Endothelial cell (in vitro differentiated cells): ENCODE measurements at regions not wholly inside any gene's neighbourhood (a gene's known extent, or its start where the extent isn't known, plus 50 kb on each side); places are given as distances from the start of the nearest gene placed in this dataset.

ENCODE experiments used
- DNase-seq: peaks from one replicate; pipeline ENCODE4 v3.0.0; 2021; ENCODE audit warnings: low spot score
- H3K27ac Mint-ChIP-seq: one replicate; pipeline ENCODE4 v1.8.0; 2021; ENCODE audit warnings: mixed read lengths, inconsistent platforms; ENCODE audit not compliant: unreplicated experiment
- H3K27me3 Mint-ChIP-seq: one replicate; pipeline ENCODE4 v1.8.0; 2021; ENCODE audit warnings: mild to moderate bottlenecking, moderate library complexity, mixed read lengths, inconsistent platforms; ENCODE audit not compliant: unreplicated experiment
- H3K36me3 Mint-ChIP-seq: one replicate; pipeline ENCODE4 v1.8.0; 2021; ENCODE audit warnings: mild to moderate bottlenecking, low read depth, mixed read lengths, inconsistent platforms; ENCODE audit not compliant: unreplicated experiment
- H3K4me1 Mint-ChIP-seq: one replicate; pipeline ENCODE4 v1.8.0; 2021; ENCODE audit warnings: mild to moderate bottlenecking, mixed read lengths, inconsistent platforms; ENCODE audit not compliant: unreplicated experiment
- H3K4me3 Mint-ChIP-seq: one replicate; pipeline ENCODE4 v1.8.0; 2021; ENCODE audit warnings: mild to moderate bottlenecking, mixed read lengths, inconsistent platforms; ENCODE audit not compliant: unreplicated experiment
- H3K9me3 Mint-ChIP-seq: one replicate; pipeline ENCODE4 v1.8.0; 2021; ENCODE audit warnings: mixed read lengths, inconsistent platforms; ENCODE audit not compliant: unreplicated experiment
- TF ChIP-seq, protein P1 (sequence below): fragments of 200-600 bp; sonication (generic); IDR thresholded peaks from one replicate; pipeline ENCODE4 v1.5.0; 2021; ENCODE audit warnings: antibody characterized with exemption; ENCODE audit not compliant: unreplicated experiment

DNA sequence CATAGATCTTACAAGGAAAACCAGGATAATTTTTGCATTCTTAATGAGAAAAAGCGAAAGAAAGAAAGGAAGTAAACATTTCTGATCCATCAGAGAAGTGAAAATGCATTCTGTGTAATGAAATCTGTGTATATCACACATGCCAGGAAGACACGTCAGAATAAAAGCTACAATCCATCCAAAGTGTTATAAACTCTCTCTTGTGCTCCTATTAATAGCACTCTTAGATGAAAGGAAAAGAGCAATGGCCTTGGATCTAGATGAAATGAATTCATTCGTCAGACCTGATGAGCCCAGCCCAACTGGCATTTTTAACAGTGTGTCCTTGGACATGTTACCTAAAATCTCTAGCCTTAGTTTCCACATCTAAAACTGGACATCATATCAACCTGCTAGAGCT lies 885.5 kb downstream of the CDH11 start:
- no peaks in the 10 kb centered on the region for H3K36me3 Mint-ChIP-seq
- no peaks in the 10 kb centered on the region for H3K27me3 Mint-ChIP-seq
- no peak overlapping the region for H3K4me3 Mint-ChIP-seq
- TF ChIP-seq, protein P1, sequence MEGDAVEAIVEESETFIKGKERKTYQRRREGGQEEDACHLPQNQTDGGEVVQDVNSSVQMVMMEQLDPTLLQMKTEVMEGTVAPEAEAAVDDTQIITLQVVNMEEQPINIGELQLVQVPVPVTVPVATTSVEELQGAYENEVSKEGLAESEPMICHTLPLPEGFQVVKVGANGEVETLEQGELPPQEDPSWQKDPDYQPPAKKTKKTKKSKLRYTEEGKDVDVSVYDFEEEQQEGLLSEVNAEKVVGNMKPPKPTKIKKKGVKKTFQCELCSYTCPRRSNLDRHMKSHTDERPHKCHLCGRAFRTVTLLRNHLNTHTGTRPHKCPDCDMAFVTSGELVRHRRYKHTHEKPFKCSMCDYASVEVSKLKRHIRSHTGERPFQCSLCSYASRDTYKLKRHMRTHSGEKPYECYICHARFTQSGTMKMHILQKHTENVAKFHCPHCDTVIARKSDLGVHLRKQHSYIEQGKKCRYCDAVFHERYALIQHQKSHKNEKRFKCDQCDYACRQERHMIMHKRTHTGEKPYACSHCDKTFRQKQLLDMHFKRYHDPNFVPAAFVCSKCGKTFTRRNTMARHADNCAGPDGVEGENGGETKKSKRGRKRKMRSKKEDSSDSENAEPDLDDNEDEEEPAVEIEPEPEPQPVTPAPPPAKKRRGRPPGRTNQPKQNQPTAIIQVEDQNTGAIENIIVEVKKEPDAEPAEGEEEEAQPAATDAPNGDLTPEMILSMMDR, result no peak
- no peak for DNase-seq
- no peak overlapping the region for H3K27ac Mint-ChIP-seq
- no peaks in the 10 kb centered on the region for H3K9me3 Mint-ChIP-seq
- peaks cover 3% of the 10 kb centered on the region for H3K4me1 Mint-ChIP-seq

DNA sequence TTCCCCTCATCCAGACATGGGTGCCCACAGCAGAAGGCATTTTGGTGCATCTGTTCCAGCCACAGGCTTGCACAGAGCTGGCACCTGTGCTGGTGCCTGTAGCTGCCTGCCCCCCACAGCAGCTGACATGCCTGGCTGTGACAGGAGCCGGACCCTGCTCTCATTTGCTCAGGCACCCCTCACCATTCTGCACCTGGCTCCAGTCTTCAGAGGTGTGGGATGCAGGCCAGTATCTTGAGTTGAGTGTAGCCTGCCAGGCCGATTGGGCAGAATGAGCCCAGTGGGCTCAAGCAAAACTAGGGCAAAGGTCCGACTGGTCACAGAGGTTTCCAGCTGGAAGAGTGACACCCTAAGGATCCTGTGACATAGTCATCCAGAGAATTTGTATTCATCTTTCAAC lies 887.7 kb downstream of the CDH11 start:
- H3K27me3 Mint-ChIP-seq, result no peaks in the 10 kb centered on the region
- H3K36me3 Mint-ChIP-seq, result no peaks in the 10 kb centered on the region
- no peak overlapping the region for H3K4me3 Mint-ChIP-seq
- TF ChIP-seq, protein P1, result no peak
- no peaks in the 10 kb centered on the region for H3K9me3 Mint-ChIP-seq
- DNase-seq, result no peak
- H3K27ac Mint-ChIP-seq, result no peak overlapping the region
- peaks cover 3% of the 10 kb centered on the region for H3K4me1 Mint-ChIP-seq

DNA sequence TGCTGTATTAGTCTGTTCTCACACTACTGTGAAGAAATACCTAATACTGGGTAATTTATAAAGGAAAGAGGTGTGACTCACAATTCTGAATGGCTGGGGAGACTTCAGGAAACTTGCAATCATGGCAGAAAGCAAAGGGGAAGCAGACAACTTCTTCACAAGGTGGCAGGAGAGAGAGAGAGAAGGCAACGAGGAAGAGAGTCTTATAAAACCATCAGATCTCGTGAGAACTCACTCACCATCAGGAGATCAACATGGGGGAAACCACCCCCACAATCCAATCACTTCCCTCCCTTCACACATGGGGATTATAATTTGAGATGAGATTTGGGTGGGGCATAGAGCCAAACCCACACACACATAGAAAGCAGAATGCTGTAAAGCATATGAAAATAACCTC lies 896.2 kb downstream of the CDH11 start:
- Mint-ChIP-seq H3K27me3 (no peaks in the 10 kb centered on the region), H3K4me1 (peaks cover 4% of the 10 kb centered on the region), H3K27ac (no peak overlapping the region), H3K36me3 (peaks cover 4% of the 10 kb centered on the region), H3K4me3 (no peak overlapping the region), H3K9me3 (peaks cover 4% of the 10 kb centered on the region)
- TF ChIP-seq, protein P1, result no peak
- no peak for DNase-seq

DNA sequence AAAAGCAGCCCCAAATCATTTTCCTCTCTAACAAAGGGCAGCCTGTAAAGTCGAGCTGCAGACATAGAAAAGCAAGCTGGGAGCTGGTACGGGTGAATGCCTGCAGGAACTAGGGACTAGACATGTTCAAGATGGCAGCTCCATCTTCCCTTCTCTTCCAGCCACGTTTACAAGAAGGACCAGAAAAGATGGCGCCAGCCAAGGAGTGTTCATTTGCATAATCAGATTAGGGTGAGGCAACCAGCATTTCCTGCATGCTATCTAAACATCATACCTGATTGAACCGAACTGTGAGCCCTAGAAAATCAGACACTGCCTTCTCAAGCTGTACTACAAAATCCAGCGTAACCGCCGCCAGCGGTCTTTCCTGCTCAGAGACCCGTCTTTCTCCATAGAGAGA lies 896.8 kb downstream of the CDH11 start:
- Mint-ChIP-seq H3K27me3 (no peaks in the 10 kb centered on the region), H3K4me1 (peaks cover 4% of the 10 kb centered on the region), H3K27ac (no peak overlapping the region), H3K4me3 (no peak overlapping the region), H3K36me3 (peaks cover 4% of the 10 kb centered on the region), H3K9me3 (peaks cover 4% of the 10 kb centered on the region)
- TF ChIP-seq, protein P1, result no peak
- no peak for DNase-seq

DNA sequence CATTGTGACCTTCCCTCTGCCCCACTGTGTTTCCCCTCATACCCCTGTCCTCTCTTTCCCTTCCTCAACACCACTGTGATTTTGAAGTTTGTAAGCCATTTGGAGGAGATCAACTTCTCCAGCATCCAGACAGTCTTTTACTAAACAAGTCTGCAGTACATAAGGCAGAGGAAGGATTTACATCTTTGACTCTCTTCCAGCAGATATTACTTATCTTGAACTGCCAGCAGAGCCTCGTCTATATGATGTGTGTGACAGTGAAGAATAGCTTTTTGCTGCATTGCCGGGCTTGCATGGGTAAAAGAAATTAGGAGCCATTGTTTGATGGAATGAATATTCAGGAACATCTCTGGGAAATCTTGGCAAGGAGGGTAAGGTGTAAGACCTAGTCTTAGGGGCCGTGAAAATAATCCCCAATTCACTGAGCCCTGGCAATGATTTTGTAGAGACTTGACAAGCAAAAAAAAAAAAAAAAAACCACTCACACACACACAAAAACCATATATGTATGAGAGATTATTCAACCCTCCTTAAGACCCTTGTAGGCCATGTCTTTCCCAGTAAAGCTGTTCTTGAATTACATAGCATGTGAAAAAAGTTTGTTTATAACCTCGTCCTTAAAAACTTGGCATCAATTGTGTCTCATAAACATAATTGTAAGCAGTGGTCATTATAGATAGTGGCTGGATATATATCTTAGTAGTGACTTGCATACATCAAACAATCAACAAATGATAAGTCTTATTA lies 903.9 kb downstream of the CDH11 start:
- H3K27me3 Mint-ChIP-seq, result no peaks in the 10 kb centered on the region
- DNase-seq, result no peak
- no peak overlapping the region for H3K27ac Mint-ChIP-seq
- H3K9me3 Mint-ChIP-seq, result no peaks in the 10 kb centered on the region
- H3K4me1 Mint-ChIP-seq, result no peaks in the 10 kb centered on the region
- H3K4me3 Mint-ChIP-seq, result no peak overlapping the region
- TF ChIP-seq, protein P1, result no peak
- no peaks in the 10 kb centered on the region for H3K36me3 Mint-ChIP-seq
